ENCODE measurements at regions not wholly inside any gene's neighbourhood (a gene's known extent, or its start where the extent isn't known, plus 50 kb on each side); places are given as distances from the start of the nearest gene placed in this dataset.

DNA sequence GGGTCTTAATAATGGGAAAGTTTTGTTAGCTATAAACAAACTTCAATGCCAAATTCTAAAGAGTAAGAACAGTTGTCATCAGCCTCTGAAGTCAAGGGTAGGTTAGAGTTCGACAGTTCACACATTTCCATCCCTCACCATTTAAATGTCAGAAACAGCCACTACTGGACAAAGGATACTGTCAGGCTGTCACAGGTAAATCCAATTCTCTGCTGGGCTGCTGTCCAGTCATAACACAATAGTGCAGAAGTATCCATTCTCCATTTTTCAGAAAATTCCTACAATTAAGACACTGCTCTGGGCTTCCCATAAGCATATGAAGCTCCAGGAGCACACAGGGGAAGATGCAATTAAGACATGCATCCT lies 221.4 kb downstream of the RPS29 start:
- Histone ChIP-seq H3K4me3 (no peak overlapping the region), H3K27me3 (no peaks in the 10 kb centered on the region), H3K9me3 (replicated peaks in 1 of 3) (no peaks in the 10 kb centered on the region), H3K36me3 (replicated peaks in 1 of 2) (no peaks in the 10 kb centered on the region), H3K4me1 (replicated peaks in 1 of 2) (peaks cover 7 to 19% of the 10 kb centered on the region in 2 donors), H3K27ac (no peak overlapping the region)
- no peak for TF ChIP-seq POLR2A (IDR thresholded peaks at IDR 0.05)
- TF ChIP-seq, protein P1, sequence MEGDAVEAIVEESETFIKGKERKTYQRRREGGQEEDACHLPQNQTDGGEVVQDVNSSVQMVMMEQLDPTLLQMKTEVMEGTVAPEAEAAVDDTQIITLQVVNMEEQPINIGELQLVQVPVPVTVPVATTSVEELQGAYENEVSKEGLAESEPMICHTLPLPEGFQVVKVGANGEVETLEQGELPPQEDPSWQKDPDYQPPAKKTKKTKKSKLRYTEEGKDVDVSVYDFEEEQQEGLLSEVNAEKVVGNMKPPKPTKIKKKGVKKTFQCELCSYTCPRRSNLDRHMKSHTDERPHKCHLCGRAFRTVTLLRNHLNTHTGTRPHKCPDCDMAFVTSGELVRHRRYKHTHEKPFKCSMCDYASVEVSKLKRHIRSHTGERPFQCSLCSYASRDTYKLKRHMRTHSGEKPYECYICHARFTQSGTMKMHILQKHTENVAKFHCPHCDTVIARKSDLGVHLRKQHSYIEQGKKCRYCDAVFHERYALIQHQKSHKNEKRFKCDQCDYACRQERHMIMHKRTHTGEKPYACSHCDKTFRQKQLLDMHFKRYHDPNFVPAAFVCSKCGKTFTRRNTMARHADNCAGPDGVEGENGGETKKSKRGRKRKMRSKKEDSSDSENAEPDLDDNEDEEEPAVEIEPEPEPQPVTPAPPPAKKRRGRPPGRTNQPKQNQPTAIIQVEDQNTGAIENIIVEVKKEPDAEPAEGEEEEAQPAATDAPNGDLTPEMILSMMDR (IDR thresholded peaks at IDR 0.05) = no peak
- 22 to 31% (median 28%) methylated on average over 1 of the region's 1 CpG for WGBS, 4 donors
- intact Hi-C loops (cut with DNase I) = no loop called here
- DNase-seq = no peak

DNA sequence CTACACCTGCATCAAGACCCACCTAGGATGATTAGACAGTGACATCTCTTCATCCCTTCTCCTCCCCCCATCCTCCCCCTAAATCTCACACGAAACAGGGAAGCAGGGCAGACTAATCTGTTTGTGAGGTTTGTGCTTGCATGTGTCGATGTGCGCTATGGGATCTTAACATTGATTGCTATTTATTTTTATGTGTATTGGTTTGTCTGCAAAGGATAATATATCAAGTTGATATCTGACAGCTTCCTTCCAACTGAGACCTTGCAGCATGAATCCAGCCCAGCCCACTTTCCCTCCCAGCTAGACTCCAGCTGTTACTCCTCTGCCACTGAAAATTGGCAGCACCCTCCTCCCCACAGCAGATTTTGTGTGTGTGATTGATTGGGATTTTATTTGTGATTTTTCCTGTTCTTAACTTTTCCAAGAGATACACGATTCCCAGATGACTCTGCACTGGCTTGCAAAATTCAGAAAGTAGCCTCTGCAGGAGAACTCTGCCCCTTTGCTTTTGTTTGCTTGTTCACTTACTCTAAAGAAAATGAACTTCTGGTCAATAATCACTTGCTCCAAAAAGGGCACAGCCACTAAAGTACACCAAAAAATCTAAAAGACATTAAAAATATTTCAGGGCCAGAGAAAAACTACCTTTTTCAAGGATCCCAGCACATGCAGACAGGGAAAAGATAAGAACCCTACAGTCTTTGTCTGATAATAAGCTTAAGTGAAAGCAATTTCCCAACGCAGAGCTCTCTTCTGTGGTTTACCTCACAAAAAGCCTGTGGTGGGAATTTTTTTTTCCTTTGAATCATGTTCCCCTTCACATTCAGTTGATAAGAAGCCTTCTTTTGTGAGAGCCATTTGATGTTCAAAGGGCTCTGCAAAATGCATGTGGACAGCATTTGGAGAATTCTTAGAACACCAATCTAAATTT lies 222.1 kb downstream of the RPS29 start:
- Histone ChIP-seq H3K27ac (peak overlapping the region in 3 of 5 donors; percentile 17 to 44 (median 21)), H3K36me3 (replicated peaks in 1 of 2) (no peaks in the 10 kb centered on the region), H3K9me3 (replicated peaks in 1 of 3) (no peaks in the 10 kb centered on the region), H3K4me3 (peak overlapping the region in 1 of 4 donors; percentile 9), H3K4me1 (replicated peaks in 1 of 2) (peaks cover 7 to 19% of the 10 kb centered on the region in 2 donors), H3K27me3 (no peaks in the 10 kb centered on the region)
- WGBS, 4 donors = 9 to 19% (median 14%) methylated on average over 5 of the region's 5 CpGs
- DNase-seq = peak in 4 of 7 donors; percentile 28 to 72 (median 47)
- intact Hi-C loops (cut with DNase I) = no loop called here
- TF ChIP-seq POLR2A (IDR thresholded peaks at IDR 0.05) = no peak
- TF ChIP-seq, protein P1 (IDR thresholded peaks at IDR 0.05) = no peak

DNA sequence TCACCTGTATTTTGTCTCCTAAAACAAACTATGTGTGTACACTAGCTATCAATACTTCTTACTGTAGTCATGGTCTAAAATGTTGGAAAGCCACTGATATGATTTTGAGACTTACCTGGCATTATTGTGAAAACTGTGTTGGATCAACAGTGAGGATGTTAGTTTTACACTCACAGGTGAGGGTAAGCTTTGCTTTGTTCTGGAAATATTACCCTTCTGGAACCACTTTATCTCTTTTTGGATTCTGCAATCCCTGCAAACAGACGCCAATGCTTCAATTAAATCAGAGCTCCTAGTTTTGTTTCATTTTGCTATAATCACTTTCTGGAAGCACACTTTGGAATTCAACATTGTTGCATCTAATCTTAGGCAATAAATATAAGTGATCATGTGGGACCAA lies 223.3 kb downstream of the RPS29 start:
- H3K36me3 ChIP-seq (replicated peaks in 1 of 2) = no peaks in the 10 kb centered on the region
- H3K27me3 ChIP-seq = no peaks in the 10 kb centered on the region
- H3K27ac ChIP-seq = no peak overlapping the region
- no peaks in the 10 kb centered on the region for H3K9me3 ChIP-seq (replicated peaks in 1 of 3)
- 65 to 82% (median 71%) methylated on average over 1 of the region's 1 CpG for WGBS, 4 donors
- intact Hi-C loops (cut with DNase I) = no loop called here
- H3K4me1 ChIP-seq (replicated peaks in 1 of 2) = peaks cover 7 to 19% of the 10 kb centered on the region in 2 donors
- no peak overlapping the region for H3K4me3 ChIP-seq
- TF ChIP-seq, protein P1 (IDR thresholded peaks at IDR 0.05) = no peak
- TF ChIP-seq POLR2A (IDR thresholded peaks at IDR 0.05) = no peak
- DNase-seq = no peak

DNA sequence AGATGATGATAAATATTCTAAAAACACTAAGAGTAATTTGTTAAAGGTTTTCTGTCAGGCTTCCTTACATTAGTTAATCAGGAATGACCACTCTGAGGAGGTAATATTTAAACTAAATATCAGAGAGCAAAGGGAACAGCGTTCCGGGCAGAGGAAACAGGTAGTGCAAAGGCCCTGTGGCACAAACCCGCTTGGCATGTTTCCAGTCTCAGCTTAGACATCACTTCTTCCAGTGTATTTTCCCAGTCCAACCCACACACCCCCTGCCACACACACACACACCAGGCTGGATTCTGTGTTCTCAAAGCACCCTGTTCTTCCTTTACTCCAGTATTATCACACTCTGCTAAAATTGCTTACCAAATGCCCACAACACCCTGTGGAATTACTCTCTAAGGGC lies 247.1 kb downstream of the RPS29 start:
- H3K4me1 ChIP-seq (replicated peaks in 1 of 2) = no peaks in the 10 kb centered on the region
- H3K27ac ChIP-seq = no peak overlapping the region
- H3K27me3 ChIP-seq = no peaks in the 10 kb centered on the region
- WGBS, 4 donors = 90 to 95% (median 93%) methylated on average over 3 of the region's 3 CpGs
- no peak overlapping the region for H3K4me3 ChIP-seq
- no peak for DNase-seq
- H3K9me3 ChIP-seq (replicated peaks in 1 of 3) = no peaks in the 10 kb centered on the region
- H3K36me3 ChIP-seq (replicated peaks in 1 of 2) = no peaks in the 10 kb centered on the region
- intact Hi-C loops (cut with DNase I) = no loop called here
- TF ChIP-seq POLR2A (IDR thresholded peaks at IDR 0.05) = no peak
- TF ChIP-seq, protein P1 (IDR thresholded peaks at IDR 0.05) = no peak

Data from adrenal gland (tissue), 9 donors.